Natural killer cell (primary cell): ENCODE measurements at regions not wholly inside any gene's neighbourhood (a gene's known extent, or its start where the extent isn't known, plus 50 kb on each side); places are given as distances from the start of the nearest gene placed in this dataset.

Experiments
- ATAC-seq, 3 donors: fragments of 150-1000 bp in 2 of 3; fragments of 200-7000 bp in 1 of 3; cut with Tn5 transposase; 1 replicate in 1 of 3; 2 replicates in 2 of 3; pipeline ENCODE4 v1.10.0; 2021; ENCODE audit warnings: mild to moderate bottlenecking in 2 of 3, moderate library complexity in 2 of 3
- DNase-seq, 2 donors: peaks; one replicate each; pipeline versions ENCODE4 v3.0.0 to v3.0.0-alpha.2; 2013 to 2021; ENCODE audit warnings: mixed read lengths in 1 of 2
- H3K27ac ChIP-seq: one replicate; pipeline ENCODE4 v1.5.1; 2013; ENCODE audit warnings: mild to moderate bottlenecking, low read length
- H3K27me3 ChIP-seq: one replicate; pipeline ENCODE4 v1.6.1; 2013; ENCODE audit warnings: low read length; ENCODE audit not compliant: control insufficient read depth, insufficient read depth
- H3K36me3 ChIP-seq: one replicate; pipeline ENCODE4 v1.6.1; 2013; ENCODE audit warnings: low read length; ENCODE audit not compliant: control insufficient read depth, insufficient read depth
- H3K4me1 ChIP-seq: one replicate; pipeline ENCODE4 v1.6.1; 2013; ENCODE audit warnings: low read length; ENCODE audit not compliant: control insufficient read depth, insufficient read depth
- H3K4me3 ChIP-seq: one replicate; pipeline ENCODE4 v1.5.1; 2013; ENCODE audit warnings: low read length
- H3K9me3 ChIP-seq: one replicate; pipeline ENCODE4 v1.6.1; 2013; ENCODE audit warnings: low read length; ENCODE audit not compliant: control insufficient read depth, insufficient read depth
- H3K27ac Mint-ChIP-seq, 2 donors: one replicate each; pipeline ENCODE4 v1.8.0; 2022; ENCODE audit warnings: mild to moderate bottlenecking in 2 of 2, mixed read lengths in 2 of 2, moderate library complexity in 1 of 2
- H3K27me3 Mint-ChIP-seq, 2 donors: one replicate each; pipeline ENCODE4 v1.8.0; 2022; ENCODE audit warnings: low read depth in 2 of 2, mixed read lengths in 2 of 2
- H3K36me3 Mint-ChIP-seq: one replicate; pipeline ENCODE4 v1.8.0; 2022; ENCODE audit warnings: mixed read lengths
- H3K4me1 Mint-ChIP-seq, 2 donors: one replicate each; pipeline ENCODE4 v1.8.0; 2022; ENCODE audit warnings: mixed read lengths in 2 of 2
- H3K4me3 Mint-ChIP-seq: one replicate; pipeline ENCODE4 v1.8.0; 2022; ENCODE audit warnings: mild to moderate bottlenecking, moderate library complexity, mixed read lengths
- H3K9me3 Mint-ChIP-seq, 2 donors: one replicate each; pipeline ENCODE4 v1.8.0; 2022; ENCODE audit warnings: mixed read lengths in 2 of 2
- CTCF ChIP-seq: fragments of 200-600 bp; IDR thresholded peaks from one replicate; pipeline ENCODE4 v1.8.0; 2022; ENCODE audit warnings: antibody characterized with exemption
- WGBS: methylation state at CpG from one replicate; pipeline ENCODE4 v1.1.7; 2013; ENCODE audit warnings: missing lambda C conversion rate; ENCODE audit not compliant: insufficient coverage; 5-methylcytosine and 5-hydroxymethylcytosine counted together
- intact Hi-C: fragments of 100-400 bp; cut with micrococcal nuclease; formaldehyde crosslinking; loops from one replicate; pipeline ENCODE4 v1.14.2; 2022

- 100% methylated on average over 1 of the region's 4 CpGs for WGBS
Measured at GRCh38 chr4:28562913-28563312, 1702.3 kb downstream of the STIM2 start.

GRCh38 chr4:28565396-28565795 is 1704.8 kb downstream of the STIM2 start:
- no peak overlapping the region for H3K27ac ChIP-seq

More at GRCh38 chr4:28562913-28563312, 1702.3 kb downstream of the STIM2 start:
- no peaks in the 10 kb centered on the region for H3K4me1 Mint-ChIP-seq
- H3K4me3 Mint-ChIP-seq: no peak overlapping the region
- no peak overlapping the region for H3K4me3 ChIP-seq
- H3K9me3 Mint-ChIP-seq: peaks cover 8 to 15% of the 10 kb centered on the region in 2 donors
- no peak for ATAC-seq
- H3K27me3 Mint-ChIP-seq: no peaks in the 10 kb centered on the region
- intact Hi-C loops: no loop called here
- no peaks in the 10 kb centered on the region for H3K36me3 Mint-ChIP-seq
- DNase-seq: no peak
- H3K27ac ChIP-seq: no peak overlapping the region
- H3K9me3 ChIP-seq: peaks cover 3% of the 10 kb centered on the region
- H3K27me3 ChIP-seq: no peaks in the 10 kb centered on the region
- H3K27ac Mint-ChIP-seq: no peak overlapping the region
- no peaks in the 10 kb centered on the region for H3K36me3 ChIP-seq
- no peaks in the 10 kb centered on the region for H3K4me1 ChIP-seq
- TF ChIP-seq CTCF: no peak

GRCh38 chr4:28600958-28601357 is 1740.3 kb downstream of the STIM2 start:
- Mint-ChIP-seq H3K36me3 (no peaks in the 10 kb centered on the region), H3K27ac (no peak overlapping the region)
- TF ChIP-seq CTCF: no peak

More at GRCh38 chr4:28565396-28565795, 1704.8 kb downstream of the STIM2 start:
- Histone ChIP-seq H3K4me1 (no peaks in the 10 kb centered on the region), H3K4me3 (no peak overlapping the region), H3K9me3 (peaks cover 15% of the 10 kb centered on the region), H3K36me3 (no peaks in the 10 kb centered on the region), H3K27me3 (no peaks in the 10 kb centered on the region)
- intact Hi-C loops: no loop called here
- no peaks in the 10 kb centered on the region for H3K27me3 Mint-ChIP-seq
- 89% methylated on average over 1 of the region's 2 CpGs for WGBS
- H3K9me3 Mint-ChIP-seq: peaks cover 7% of the 10 kb centered on the region in 2 donors
- no peaks in the 10 kb centered on the region for H3K36me3 Mint-ChIP-seq
- H3K4me3 Mint-ChIP-seq: no peak overlapping the region
- ATAC-seq (no peak), DNase-seq (no peak)
- no peaks in the 10 kb centered on the region for H3K4me1 Mint-ChIP-seq
- no peak overlapping the region for H3K27ac Mint-ChIP-seq
- TF ChIP-seq CTCF: no peak

GRCh38 chr4:28621591-28621990 is 1761.0 kb downstream of the STIM2 start:
- Histone ChIP-seq H3K4me1 (no peaks in the 10 kb centered on the region), H3K4me3 (no peak overlapping the region), H3K9me3 (no peaks in the 10 kb centered on the region), H3K36me3 (no peaks in the 10 kb centered on the region), H3K27ac (no peak overlapping the region), H3K27me3 (no peaks in the 10 kb centered on the region)
- Mint-ChIP-seq H3K27ac (no peak overlapping the region), H3K4me1 (no peaks in the 10 kb centered on the region), H3K36me3 (no peaks in the 10 kb centered on the region), H3K4me3 (no peak overlapping the region), H3K27me3 (no peaks in the 10 kb centered on the region), H3K9me3 (peaks cover 13 to 14% of the 10 kb centered on the region in 2 donors)
- no CpG with 5 or more reads among the region's 3 CpGs for WGBS
- no peak for TF ChIP-seq CTCF
- DNase-seq (no peak), ATAC-seq (no peak)
- intact Hi-C loops: no loop called here

More at GRCh38 chr4:28600958-28601357, 1740.3 kb downstream of the STIM2 start:
- Histone ChIP-seq H3K27ac (no peak overlapping the region), H3K4me1 (no peaks in the 10 kb centered on the region), H3K27me3 (no peaks in the 10 kb centered on the region), H3K4me3 (no peak overlapping the region), H3K9me3 (peaks cover 2% of the 10 kb centered on the region), H3K36me3 (no peaks in the 10 kb centered on the region)
- H3K9me3 Mint-ChIP-seq: peaks cover 6 to 18% of the 10 kb centered on the region in 2 donors
- H3K4me3 Mint-ChIP-seq: no peak overlapping the region
- H3K27me3 Mint-ChIP-seq: no peaks in the 10 kb centered on the region
- intact Hi-C loops: no loop called here
- H3K4me1 Mint-ChIP-seq: no peaks in the 10 kb centered on the region
- ATAC-seq: no peak
- DNase-seq: no peak
- 30% methylated on average over 1 of the region's 2 CpGs for WGBS
